Activated CD4-positive, alpha-beta T cell treated with anti-CD3 and anti-CD28 coated beads, Interleukin-2, amount 50 U/mL, for 24 hours (primary cell): ENCODE measurements at regions not wholly inside any gene's neighbourhood (a gene's known extent, or its start where the extent isn't known, plus 50 kb on each side); places are given as distances from the start of the nearest gene placed in this dataset.

Experiments used
- DNase-seq, 2 donors: peaks; one replicate each; pipeline ENCODE4 v3.0.0-alpha.2; 2020; ENCODE audit warnings: low read depth in 1 of 2, low spot score in 1 of 2

DNA sequence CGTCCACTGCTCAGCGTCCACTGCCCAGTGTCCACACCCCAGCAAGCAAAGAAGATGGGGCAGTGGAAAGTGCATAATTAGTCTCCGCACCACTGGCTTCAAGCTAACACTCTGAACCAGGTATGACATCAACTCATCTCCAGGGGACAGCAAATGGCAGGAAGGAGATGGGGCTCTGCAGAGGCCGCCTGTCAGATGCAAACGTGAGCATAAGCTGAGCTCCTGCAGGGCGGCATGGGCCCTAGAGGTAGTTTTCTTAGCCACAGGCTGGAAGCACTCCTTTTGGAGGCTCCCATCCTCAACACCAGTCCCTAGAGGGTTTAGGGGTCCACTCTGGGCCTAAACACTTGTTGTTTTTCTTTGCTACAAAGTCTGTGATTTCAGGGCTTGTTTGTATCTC is 335.8 kb upstream of the MKI67 start:
- no peak for DNase-seq

DNA sequence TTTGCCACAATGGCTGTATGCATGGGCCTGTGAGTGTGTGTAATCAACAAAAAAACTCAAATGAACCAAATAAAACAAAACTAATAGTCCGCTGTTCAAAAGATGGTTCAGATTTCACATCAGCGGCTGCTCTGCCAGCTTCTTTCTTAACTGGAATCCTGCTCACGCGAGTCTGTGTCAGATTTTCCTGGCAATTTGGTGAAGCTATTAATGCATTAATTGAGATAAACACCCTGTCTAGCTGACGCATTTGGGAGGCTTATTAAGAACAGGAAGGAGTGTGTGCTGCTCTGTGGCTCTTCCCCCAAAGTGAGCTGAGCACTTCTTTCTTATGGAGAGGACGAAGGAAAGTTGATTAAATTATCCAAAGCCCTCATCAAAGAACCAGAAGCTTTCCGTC is 336.6 kb upstream of the MKI67 start:
- no peak for DNase-seq

DNA sequence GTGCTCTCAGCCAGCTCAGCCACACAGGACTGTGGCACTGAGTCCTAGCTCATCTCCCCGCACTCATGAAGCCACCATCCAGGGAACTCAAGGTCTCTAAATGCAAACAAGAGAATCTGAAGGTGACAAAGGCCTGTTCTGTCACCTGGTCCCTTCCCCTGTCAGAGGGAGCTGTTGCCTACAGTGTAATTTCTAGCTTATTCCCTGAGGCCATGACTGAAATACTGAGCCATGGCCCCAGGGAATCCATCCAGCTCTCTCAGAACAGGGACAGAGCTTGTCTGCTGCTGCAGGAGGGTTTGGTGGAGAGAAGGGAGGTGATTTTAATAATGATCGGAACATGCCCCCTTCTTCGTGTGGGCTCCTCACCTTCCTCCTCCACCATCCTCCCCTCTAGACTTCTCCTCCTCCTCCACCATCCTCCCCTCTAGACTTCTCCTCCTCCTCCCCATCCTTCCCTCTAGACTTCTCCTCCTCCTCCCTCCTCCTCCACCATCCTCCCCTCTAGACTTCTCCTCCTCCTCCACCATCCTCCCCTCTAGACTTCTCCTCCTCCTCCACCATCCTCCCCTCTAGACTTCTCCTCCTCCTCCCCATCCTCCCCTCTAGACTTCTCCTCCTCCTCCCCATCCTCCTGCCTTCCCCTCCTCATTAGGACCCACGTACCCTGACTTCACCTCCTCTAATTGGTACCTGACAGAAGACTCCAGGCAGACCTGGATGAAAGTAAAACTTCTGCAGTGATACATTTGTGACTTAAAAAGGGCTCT is 338.0 kb upstream of the MKI67 start:
- DNase-seq, result peak; percentile 9 to 30

DNA sequence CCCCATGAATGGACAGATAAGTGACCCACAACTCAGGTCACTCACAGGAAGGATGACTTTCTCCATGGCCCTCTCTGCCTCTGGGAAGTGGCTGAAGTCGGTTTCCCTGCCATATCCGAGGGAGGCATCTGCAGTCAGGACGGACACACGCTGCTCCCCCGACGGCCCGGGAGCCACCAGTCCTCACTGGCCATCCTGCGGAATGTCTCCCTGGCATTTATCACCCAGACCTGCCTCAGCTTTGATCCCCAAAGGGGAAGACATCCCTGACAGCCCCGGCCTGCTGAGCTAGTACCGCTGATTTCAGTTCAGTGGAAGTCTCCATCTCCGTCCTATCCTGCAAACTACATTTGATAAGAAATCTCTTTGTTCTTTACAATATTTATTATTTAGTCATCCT is 339.5 kb upstream of the MKI67 start:
- no peak for DNase-seq

DNA sequence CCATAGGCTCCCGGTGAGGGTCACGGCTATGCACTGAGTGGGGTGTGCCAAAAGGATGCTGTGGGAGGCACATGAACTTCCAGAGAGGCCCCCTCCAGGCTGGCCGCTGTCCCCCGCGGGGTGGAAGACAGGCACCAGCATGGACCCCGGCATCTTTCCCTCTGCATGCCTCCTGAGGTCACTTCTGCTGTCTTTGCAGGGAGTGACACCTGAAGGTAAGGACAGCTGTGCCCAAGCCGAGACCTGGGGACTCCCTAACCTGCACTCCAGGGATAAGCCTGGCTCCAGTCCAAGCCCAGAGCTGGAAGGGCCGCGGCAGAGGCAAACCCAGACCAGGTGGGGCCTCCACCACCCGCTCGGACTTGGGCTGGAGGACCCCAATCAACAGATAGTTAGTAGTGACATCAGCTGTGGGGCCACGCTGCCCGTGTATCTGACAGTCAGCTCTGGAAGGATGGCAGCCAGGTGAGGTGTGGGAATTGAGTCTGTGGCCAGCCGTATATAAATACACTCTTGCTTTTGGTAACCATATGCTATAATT is 340.7 kb upstream of the MKI67 start:
- DNase-seq, result no peak

DNA sequence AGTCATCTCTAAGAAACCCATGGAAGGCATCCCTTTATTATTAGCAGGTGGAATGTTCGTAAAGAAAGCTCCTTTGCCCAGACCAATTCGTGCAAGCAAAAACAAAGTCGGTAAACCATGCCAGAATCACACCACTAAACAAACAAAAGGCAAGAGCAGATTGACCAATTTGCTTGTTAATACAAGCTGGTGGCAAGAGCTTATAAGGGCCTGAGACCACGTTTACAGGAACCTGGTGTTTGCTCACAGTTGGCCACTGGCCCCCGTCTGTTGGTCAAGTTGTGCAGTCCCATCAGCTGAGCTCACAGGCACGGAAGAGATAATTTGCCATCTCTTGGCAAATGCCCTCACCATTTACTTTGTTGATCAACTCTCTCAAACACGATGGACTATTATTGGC is 342.2 kb upstream of the MKI67 start:
- DNase-seq, result no peak

DNA sequence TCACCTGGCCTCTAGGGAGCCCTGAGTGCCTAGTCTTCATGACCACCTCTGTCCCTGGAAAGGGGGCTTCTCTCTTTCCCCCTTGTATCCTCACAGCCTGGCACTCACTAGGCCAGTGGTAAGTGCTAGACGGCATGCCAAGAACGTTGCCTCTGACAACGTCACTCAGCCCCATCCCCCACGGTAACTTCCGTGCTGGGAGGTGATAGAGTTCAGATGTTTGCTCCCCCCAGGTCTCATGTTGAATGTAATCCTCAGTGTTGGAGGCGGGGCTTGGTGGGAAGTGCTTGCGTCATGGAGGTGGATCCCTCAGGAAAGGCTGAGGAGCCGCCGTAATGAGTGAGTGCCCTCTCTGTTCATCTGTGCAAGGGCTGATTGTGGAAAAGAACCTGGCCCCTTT is 343.3 kb upstream of the MKI67 start:
- no peak for DNase-seq

DNA sequence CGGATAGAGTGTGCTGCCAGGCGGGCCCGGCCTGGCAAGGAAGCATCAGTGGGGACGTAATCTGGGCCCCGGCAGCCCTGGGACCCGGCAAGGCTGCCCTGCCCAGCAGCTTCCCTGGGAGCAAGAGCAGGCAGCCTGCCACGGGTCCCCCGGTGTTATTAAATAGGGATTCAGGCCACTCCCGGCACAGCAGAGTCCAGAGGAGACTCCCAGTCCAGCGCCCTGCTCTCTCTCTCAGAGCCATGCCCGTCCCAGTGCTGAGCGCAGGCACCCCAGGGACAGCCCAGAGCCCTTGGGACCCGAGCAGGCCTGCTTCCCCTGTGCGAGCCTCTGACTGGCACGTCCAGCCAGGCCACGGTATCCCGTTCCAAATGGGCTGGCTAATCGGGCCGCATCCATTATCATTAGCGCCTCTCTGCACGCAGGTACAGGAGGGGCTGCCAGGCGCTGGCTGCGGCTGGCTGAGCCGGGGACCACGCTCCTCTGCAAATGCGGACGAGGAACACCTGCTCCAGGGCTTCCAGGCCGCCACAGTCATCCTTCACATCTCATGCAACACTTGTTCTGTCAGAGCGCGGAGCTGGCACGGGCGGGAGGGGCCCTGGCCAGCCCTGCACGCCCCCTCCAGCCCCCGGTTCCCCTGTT is 344.2 kb upstream of the MKI67 start:
- DNase-seq, result no peak

DNA sequence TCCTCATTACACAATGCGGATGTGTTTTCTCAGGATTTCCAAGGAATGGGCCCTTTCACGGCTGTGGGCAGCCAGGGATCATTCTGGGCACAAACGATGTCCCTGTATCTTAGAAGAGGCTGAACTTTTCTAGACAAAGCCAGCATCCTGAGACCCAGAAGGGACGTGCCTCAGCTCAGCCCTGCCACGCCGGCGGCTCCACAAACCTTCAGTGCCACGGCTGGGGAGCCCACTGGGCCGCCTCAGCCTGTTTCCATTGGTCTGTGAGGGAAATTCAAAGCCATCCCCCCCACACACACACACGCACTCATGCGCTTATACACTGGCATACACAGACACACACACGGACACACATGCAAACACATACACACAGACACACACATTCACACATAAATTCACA is 344.9 kb upstream of the MKI67 start:
- DNase-seq, result no peak

DNA sequence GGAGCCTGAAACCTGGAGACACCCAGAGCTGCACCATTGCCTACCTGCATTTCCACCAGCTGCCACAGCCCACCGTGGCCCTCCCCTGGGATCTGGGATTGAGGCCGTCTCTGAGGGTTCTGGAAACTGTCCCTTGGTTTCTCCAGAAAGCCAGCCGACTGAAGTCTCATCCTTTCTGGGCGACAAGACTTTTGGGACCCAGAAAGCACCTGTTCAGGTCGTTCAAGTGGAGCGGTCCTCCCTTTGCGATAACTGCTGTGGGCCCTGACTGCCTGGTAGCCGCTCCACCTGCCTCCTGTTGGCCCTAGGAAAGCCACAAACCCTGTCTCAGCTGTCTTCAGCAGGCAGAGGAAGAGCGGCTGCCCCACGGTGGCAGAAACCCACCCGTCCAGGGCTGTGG is 346.0 kb upstream of the MKI67 start:
- no peak for DNase-seq

DNA sequence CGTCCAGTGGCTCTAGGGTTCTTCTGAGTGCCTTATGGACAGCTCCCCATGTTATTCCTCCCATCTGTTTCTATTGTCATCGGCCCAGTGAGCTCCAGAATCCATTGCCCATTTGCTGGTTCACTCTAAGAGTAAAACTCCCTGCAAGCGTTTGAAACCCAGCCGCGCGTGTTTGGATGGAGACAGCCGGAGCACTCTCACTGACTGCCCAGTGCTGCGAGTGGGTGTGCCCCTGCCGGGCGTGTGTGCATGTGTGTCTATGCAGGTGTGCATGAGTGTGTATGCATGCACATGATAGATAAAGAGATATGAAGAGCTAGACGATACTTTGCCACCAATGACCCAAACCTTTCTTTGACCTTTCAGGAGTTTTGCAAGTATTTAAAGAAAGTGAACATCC is 347.2 kb upstream of the MKI67 start:
- DNase-seq, result no peak

DNA sequence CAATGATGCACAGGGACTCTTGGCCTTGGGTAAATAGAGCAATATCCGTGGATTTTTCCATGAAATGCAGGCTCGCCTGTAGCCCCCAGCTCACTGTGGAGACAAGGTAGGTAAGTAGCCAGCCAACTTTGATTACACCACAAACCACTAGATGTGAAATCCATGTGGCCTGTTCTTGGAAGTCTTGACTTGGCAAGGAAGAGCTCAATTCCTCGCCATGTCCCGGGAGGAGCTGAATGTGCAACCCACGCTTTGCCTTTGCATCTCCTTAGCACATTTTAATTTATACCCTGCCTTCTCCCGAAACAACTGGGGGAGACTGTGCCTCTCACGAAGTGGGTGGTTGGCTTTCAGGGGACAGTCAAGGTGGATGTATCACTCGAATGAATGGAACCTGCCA is 347.7 kb upstream of the MKI67 start:
- DNase-seq, result no peak

DNA sequence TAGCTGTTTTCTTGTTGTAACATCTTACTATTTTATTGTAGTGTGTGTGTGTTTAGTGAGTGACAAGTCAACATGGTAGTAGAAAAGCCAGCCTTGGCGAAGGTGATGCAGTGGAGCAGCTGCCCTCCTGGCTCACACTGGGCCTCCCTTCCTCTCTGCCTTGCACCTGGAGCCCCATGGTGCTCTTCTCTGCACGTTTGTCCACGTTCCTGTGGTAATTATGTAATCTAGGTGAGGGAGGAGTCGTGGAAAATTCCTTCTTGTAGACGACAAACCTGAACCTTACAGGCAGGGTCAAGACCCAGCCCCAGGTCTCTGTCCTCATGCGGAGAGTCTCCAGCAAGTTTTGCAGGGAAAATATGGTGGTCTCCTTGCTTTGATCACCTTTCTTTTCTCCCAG is 348.3 kb upstream of the MKI67 start:
- no peak for DNase-seq

DNA sequence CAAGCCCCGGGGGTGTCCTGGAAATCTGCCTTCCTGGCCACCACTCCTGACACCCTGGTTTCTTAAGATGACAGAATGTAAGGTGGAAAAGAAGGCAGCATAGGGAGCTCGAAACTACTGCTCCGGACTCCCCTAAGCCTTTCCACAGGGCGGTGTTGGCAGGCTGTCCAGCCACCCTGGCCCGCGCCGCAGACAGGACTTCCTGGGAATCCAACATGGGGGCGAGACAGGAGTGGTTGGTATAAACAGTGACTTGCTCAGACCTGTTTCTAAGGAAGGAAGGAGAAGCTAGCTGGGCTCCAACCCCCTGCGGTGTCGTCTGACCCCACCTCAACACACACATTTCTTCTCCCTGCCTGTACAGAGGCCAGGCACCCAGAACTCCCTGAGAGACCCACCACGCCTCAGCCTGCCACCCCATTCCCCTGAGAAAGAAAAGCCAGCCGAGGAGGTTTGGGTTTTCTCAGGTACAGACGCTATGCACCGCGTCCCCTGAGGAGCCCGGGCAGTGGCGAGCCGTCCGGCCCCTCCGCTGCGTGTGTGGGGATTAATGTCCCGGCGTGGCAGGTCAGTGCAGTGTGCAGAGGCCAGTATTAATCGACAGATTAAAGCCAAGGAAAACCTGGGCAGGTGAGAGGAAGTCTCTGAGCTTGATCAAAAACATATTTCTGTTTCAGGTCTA is 349.6 kb upstream of the MKI67 start:
- no peak for DNase-seq

DNA sequence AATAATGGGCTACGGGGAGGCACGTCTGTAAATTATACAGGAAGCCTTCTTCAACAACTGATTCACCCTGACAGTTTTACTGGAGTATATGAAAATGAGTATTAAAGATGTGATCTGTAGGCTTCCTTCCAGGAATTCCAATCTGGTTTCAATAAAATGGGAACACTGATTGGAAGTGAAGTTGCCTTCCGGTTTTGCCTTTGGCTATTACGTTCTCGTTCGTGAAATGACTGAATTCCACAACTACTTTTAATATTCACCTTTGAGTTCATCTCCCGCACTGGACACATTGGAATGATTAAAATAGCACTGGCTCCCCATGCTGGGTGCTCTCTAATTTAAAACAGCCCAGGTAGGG is 350.1 kb upstream of the MKI67 start:
- no peak for DNase-seq

DNA sequence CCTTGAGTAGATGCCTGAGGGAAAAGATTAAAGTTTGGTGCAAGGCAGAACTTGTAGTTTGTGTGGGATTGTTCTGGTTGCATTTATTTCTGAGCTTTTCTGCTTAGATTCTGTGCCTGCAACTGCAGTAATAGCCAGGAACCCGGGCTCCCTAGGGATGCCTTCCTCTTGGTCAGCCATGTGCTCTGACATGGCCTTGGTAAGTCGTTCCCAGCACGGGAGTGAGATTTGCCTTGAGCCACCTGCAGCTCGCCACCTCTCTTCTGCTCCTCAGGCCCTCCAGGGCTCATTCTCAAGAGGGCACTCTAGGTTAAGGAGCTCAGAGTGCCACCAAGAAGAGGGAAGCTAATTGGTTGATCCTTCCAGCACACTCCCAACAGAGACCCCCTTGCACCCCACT is 350.6 kb upstream of the MKI67 start:
- DNase-seq, result no peak

DNA sequence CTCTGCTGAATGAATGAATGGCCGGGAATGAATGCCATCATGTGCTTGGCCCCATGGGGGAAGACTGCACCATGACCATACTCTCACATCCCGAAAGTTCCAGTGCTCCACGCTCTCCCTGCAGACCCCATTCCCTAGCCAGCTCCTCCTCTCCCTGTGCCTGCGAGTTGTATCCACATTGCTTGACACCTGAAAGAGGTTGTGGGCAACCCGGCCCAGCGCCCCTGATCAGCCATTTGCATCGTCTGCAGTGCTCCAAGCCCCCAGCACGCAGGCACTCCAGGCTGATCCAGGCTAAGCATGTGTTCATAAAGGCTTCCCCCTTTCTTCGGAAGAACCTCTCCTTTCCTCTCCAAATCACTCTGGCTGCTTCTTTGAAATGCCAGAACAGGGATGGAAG is 354.4 kb upstream of the MKI67 start:
- no peak for DNase-seq

DNA sequence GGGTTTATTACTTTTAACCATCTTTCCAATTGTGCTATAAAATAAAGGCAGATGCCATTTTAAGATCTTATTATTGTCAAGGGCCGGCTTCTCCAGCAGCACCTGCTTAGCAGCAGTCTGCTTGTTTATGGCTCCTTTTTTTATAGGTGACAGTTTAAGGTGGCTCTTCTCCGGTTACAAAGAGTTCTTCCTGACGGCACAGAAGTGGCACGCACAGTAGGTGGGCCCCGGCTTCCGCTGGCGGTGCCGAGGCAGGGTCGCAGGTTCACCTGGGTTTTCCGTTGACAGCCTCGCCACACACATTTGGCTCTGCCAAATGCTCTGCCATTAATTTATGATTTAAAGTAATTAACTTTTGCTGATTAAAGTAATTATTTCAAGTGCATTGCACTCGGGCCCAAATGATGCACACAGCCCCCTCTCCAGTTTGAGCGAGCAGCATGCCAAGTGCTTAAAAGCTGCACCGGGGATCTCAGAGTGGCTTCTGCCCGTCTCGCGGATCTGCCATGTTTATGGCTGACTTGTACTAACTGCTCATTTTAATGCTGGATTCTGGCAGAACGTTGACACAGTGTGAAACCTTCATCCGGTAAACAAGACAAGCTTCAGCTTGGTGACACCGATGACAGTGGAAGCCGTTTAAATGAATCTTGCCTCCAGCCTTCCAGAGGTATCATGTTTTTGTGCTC is 355.1 kb upstream of the MKI67 start:
- DNase-seq, result no peak

DNA sequence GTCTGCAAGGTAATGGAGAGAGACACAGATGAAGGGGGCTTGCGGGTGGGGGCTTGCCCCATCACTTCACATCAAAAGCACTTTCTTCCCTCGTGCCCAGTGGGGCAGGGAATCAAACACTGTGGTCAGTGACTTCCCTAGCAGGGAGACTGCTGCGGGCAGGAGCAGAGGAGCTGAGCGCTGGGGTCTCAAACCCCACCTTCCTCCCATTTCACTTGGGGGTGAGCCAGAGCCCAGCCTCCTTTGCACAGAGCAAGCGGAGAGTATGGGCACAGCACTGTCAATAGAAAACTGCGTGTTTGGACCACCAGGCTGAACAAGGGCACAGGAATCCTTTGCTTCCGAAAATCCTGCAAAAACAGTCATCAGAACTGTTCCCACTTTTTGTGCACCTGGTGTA is 355.8 kb upstream of the MKI67 start:
- DNase-seq, result no peak

DNA sequence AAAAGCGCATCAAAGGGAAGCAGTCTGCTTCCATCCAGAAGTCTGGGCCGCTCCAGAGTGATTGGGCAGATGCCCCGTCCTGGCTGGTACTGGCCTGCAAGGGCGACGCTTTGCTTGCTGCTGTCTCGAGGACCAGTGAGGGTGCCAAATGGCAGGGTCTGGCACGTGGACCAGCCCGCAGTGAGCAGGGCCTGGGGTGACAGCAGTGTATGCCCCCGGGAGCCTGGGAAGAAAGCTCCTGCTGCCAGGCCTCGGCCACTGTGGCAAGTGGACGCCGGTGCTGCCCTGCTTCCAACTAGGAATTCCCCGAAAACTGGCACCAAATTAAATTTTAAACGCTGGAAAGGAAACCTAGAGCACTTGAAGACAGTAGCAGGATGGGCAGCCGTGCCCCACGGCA is 357.0 kb upstream of the MKI67 start:
- no peak for DNase-seq

DNA sequence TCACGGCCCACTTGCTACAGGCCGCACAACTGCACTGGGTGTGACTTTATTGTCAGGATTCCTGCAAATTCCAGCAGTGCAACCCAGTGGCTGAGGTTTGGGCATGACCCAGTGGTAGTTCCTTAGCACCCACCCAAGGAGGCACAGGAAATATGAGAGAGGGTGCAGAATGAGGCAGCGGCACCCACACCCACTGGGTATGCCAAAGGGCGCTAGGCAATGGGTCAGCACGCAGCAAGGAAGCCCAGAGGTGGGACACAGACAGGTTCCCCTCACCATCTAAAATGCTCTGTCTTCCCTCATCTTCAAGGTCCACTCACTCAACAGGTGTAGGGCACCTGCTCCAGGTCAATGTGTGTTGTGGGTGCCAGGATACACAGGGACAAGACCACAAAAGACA is 357.8 kb upstream of the MKI67 start:
- no peak for DNase-seq

DNA sequence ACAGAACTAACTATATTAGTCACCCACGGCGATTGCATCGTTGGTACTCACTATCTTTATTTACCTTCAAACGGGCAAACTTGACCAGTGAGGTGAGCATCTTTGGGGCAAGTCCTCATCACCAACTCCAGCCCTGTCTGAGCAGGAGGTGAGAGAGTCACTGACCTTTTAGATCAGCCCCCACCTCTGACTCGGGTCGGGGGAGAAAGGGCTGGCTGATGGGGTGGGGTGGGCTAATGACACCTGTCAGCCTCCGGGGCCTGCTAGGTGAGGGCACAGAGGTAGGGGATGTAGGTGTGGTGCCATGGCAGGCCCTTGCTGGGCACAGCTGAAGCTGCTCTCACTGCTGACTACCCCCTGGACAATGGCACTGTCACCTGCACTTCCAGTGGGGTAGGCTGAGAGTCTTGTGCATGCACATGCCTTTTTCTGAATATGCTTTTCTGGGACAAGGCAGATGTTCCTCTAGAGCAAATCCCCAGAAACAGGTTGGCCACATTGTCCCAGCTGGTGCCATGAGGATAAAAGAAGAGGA is 359.5 kb upstream of the MKI67 start:
- no peak for DNase-seq
